ENCODE measurements at regions not wholly inside any gene's neighbourhood (a gene's known extent, or its start where the extent isn't known, plus 50 kb on each side); places are given as distances from the start of the nearest gene placed in this dataset.

DNA sequence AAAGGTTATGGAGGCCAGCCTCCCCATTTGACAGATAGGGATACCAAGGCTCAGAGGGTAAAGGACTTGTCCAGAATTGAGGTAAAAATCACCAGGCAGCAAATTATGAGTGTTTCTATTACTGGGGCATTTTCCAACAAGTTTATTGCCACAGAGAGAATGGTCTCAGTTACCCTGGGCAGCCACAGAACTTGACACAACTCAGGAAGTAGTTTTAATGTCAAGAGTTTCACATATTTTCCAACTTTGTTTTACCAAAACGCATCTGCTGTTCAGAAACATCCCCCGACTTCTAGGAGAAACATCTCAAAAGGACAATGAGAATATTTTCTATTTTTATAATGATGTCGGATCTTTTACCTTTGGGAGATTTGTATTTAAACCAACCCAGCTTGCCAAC lies 107.5 kb upstream of the MRPS22 start:
- no peaks in the 10 kb centered on the region for H3K36me3 ChIP-seq (ENCODE audit: insufficient read depth, low read length)
- H3K4me1 ChIP-seq (ENCODE audit: insufficient read depth, low read length), result peaks cover 4% of the 10 kb centered on the region
- DNase-seq (ENCODE audit: insufficient read length, low spot score, missing footprints), result no peak
- H3K4me3 ChIP-seq (ENCODE audit: insufficient read depth, low read length), result no peak overlapping the region
- H4K20me1 ChIP-seq (ENCODE audit: insufficient read depth, low read length), result no peaks in the 10 kb centered on the region
- no peak overlapping the region for H3K27ac ChIP-seq (ENCODE audit: low read depth, low read length)
- no peak overlapping the region for H3K4me2 ChIP-seq (ENCODE audit: insufficient read depth, low read length)
- H3K9me3 ChIP-seq (ENCODE audit: low read depth, low read length), result no peaks in the 10 kb centered on the region
- peaks cover 36% of the 10 kb centered on the region for H3K27me3 ChIP-seq (ENCODE audit: insufficient read depth, low read length)
- H3K79me2 ChIP-seq (ENCODE audit: insufficient read depth, low read length), result no peaks in the 10 kb centered on the region
- TF ChIP-seq, protein P1, sequence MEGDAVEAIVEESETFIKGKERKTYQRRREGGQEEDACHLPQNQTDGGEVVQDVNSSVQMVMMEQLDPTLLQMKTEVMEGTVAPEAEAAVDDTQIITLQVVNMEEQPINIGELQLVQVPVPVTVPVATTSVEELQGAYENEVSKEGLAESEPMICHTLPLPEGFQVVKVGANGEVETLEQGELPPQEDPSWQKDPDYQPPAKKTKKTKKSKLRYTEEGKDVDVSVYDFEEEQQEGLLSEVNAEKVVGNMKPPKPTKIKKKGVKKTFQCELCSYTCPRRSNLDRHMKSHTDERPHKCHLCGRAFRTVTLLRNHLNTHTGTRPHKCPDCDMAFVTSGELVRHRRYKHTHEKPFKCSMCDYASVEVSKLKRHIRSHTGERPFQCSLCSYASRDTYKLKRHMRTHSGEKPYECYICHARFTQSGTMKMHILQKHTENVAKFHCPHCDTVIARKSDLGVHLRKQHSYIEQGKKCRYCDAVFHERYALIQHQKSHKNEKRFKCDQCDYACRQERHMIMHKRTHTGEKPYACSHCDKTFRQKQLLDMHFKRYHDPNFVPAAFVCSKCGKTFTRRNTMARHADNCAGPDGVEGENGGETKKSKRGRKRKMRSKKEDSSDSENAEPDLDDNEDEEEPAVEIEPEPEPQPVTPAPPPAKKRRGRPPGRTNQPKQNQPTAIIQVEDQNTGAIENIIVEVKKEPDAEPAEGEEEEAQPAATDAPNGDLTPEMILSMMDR (IDR thresholded peaks at IDR 0.05; ENCODE audit: extremely low read depth, low read depth, low read length), result no peak
- H2AFZ ChIP-seq (ENCODE audit: low read length), result no peak overlapping the region

DNA sequence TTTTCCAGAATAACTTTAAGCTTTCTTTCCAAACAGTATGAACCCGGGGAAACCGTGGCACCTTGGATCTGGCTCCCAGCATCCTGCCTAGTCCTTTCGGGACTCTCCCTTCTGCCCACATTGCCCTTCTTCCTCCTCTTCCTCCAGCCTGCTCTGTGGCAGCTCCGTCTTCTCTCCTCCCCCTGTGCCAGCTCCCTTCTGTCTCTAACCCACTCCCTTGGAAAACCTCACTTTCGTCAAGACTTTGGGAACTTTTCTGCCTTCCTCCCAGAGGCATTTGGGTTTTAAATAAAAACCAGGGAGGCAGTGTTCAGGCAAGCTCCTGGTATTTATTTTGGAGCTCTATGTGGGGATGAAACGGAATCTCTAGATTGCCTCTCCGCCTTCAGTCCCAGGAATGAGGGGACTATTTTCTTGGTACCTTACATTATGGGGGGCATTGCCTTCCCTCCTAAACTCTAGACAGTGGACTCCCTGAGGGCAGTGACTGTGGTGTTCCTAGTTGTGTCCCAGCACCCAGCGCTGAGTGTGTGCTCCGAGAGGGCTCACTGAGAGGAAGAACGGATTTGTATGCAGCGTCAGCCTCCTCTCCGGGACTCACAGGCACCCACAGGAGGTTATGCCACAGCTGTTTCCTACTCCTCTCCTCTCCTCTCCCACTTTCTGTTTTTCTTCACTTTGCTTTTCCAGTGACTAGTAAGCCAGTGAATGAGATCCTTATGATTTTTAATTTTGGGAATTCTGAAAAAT lies 105.4 kb upstream of the MRPS22 start:
- DNase-seq (ENCODE audit: insufficient read length, low spot score, missing footprints), result no peak
- Histone ChIP-seq H3K4me3 (ENCODE audit: insufficient read depth, low read length) (peak overlapping the region; percentile 67), H2AFZ (ENCODE audit: low read length) (peak overlapping the region; percentile 88), H3K36me3 (ENCODE audit: insufficient read depth, low read length) (no peaks in the 10 kb centered on the region), H3K79me2 (ENCODE audit: insufficient read depth, low read length) (no peaks in the 10 kb centered on the region), H3K9me3 (ENCODE audit: low read depth, low read length) (no peaks in the 10 kb centered on the region), H3K27ac (ENCODE audit: low read depth, low read length) (no peak overlapping the region), H3K4me1 (ENCODE audit: insufficient read depth, low read length) (peaks cover 4% of the 10 kb centered on the region), H3K27me3 (ENCODE audit: insufficient read depth, low read length) (peaks cover 47% of the 10 kb centered on the region), H4K20me1 (ENCODE audit: insufficient read depth, low read length) (no peaks in the 10 kb centered on the region), H3K4me2 (ENCODE audit: insufficient read depth, low read length) (peak overlapping the region; percentile 90)
- TF ChIP-seq, protein P1 (IDR thresholded peaks at IDR 0.05; ENCODE audit: extremely low read depth, low read depth, low read length), result no peak

DNA sequence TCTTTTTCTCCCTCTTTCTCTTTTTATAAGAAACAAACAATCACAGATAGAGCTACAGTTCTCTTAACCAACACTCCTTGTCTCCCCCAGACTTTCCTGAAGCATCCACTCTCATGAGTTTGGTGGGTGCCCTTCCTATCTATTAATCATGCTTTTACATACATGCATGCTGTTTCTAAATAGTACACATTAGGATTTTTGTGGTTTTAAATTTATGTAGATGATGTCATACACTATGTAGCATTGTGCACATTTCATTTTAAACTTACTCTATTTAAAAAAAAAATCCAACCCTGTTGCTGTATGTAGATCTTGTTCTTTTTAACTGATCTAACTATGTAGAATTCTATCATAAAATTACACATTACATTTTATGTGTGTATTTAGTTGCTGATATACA lies 104.3 kb upstream of the MRPS22 start:
- no peaks in the 10 kb centered on the region for H4K20me1 ChIP-seq (ENCODE audit: insufficient read depth, low read length)
- no peaks in the 10 kb centered on the region for H3K9me3 ChIP-seq (ENCODE audit: low read depth, low read length)
- no peaks in the 10 kb centered on the region for H3K79me2 ChIP-seq (ENCODE audit: insufficient read depth, low read length)
- no peak overlapping the region for H3K4me3 ChIP-seq (ENCODE audit: insufficient read depth, low read length)
- no peak for DNase-seq (ENCODE audit: insufficient read length, low spot score, missing footprints)
- H3K4me2 ChIP-seq (ENCODE audit: insufficient read depth, low read length), result no peak overlapping the region
- no peak overlapping the region for H3K27ac ChIP-seq (ENCODE audit: low read depth, low read length)
- H3K36me3 ChIP-seq (ENCODE audit: insufficient read depth, low read length), result no peaks in the 10 kb centered on the region
- TF ChIP-seq, protein P1 (IDR thresholded peaks at IDR 0.05; ENCODE audit: extremely low read depth, low read depth, low read length), result no peak
- peaks cover 49% of the 10 kb centered on the region for H3K27me3 ChIP-seq (ENCODE audit: insufficient read depth, low read length)
- H2AFZ ChIP-seq (ENCODE audit: low read length), result no peak overlapping the region
- peaks cover 4% of the 10 kb centered on the region for H3K4me1 ChIP-seq (ENCODE audit: insufficient read depth, low read length)

DNA sequence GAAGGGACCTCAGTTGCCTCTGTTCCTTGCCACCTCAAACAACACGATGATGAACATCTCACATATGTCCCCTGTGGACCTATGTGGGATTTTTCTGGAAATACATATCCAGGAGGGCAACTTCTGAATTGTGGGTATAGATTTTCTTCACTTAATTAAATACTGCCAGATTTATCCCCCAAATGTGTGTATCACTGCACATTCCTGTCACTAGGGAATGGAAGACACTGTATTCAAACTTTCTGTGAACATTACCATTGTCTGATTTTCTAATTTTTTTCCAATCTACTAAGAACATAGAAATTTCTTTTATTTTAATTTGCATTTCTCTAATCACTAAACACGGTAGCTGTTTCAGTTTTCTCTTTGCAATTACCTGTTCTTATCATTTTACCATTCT lies 102.0 kb upstream of the MRPS22 start:
- peaks cover 4% of the 10 kb centered on the region for H3K4me1 ChIP-seq (ENCODE audit: insufficient read depth, low read length)
- H3K27me3 ChIP-seq (ENCODE audit: insufficient read depth, low read length), result peaks cover 49% of the 10 kb centered on the region
- H3K36me3 ChIP-seq (ENCODE audit: insufficient read depth, low read length), result no peaks in the 10 kb centered on the region
- no peak overlapping the region for H3K27ac ChIP-seq (ENCODE audit: low read depth, low read length)
- H4K20me1 ChIP-seq (ENCODE audit: insufficient read depth, low read length), result no peaks in the 10 kb centered on the region
- no peak for DNase-seq (ENCODE audit: insufficient read length, low spot score, missing footprints)
- no peaks in the 10 kb centered on the region for H3K79me2 ChIP-seq (ENCODE audit: insufficient read depth, low read length)
- H3K4me2 ChIP-seq (ENCODE audit: insufficient read depth, low read length), result no peak overlapping the region
- no peak overlapping the region for H3K4me3 ChIP-seq (ENCODE audit: insufficient read depth, low read length)
- H3K9me3 ChIP-seq (ENCODE audit: low read depth, low read length), result no peaks in the 10 kb centered on the region
- H2AFZ ChIP-seq (ENCODE audit: low read length), result no peak overlapping the region
- TF ChIP-seq, protein P1 (IDR thresholded peaks at IDR 0.05; ENCODE audit: extremely low read depth, low read depth, low read length), result no peak
